HG02610 (cell line): ENCODE measurements at regions not wholly inside any gene's neighbourhood (a gene's known extent, or its start where the extent isn't known, plus 50 kb on each side); places are given as distances from the start of the nearest gene placed in this dataset.

Source experiments
- ATAC-seq: cut with Tn5 transposase; IDR thresholded peaks from one replicate; pipeline ENCODE4 v1.9.1; 2021; ENCODE audit warnings: mild to moderate bottlenecking, moderate library complexity; ENCODE audit not compliant: unreplicated experiment

DNA sequence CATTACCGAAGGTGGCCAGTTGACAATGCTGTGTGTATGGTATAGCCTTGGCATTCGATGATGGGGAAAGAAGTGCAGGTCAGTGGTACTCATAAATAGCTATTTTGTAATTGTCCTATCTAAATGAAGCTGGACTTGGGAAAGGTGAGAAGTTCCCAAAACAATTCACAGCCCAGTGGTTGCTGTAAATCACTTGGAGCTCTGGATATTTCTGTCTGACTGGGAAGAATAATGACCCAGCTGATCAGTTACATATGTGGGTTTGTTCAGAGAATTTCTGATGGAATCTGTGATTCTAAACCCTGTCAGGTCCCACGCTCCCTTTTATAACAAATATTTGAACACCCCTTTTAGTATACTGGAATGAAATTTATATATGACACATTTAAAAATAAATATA, 133.9 kb upstream of the PFN2 start:
- no peak for ATAC-seq

- ATAC-seq, result no peak
Measured at GRCh38 chr3:150101016-150101415, 130.3 kb upstream of the PFN2 start.

GRCh38 chr3:150098621-150099020, 127.9 kb upstream of the PFN2 start:
- no peak for ATAC-seq

- peak; percentile 73 for ATAC-seq
Measured at GRCh38 chr3:150097588-150097890, 126.8 kb upstream of the PFN2 start.

DNA sequence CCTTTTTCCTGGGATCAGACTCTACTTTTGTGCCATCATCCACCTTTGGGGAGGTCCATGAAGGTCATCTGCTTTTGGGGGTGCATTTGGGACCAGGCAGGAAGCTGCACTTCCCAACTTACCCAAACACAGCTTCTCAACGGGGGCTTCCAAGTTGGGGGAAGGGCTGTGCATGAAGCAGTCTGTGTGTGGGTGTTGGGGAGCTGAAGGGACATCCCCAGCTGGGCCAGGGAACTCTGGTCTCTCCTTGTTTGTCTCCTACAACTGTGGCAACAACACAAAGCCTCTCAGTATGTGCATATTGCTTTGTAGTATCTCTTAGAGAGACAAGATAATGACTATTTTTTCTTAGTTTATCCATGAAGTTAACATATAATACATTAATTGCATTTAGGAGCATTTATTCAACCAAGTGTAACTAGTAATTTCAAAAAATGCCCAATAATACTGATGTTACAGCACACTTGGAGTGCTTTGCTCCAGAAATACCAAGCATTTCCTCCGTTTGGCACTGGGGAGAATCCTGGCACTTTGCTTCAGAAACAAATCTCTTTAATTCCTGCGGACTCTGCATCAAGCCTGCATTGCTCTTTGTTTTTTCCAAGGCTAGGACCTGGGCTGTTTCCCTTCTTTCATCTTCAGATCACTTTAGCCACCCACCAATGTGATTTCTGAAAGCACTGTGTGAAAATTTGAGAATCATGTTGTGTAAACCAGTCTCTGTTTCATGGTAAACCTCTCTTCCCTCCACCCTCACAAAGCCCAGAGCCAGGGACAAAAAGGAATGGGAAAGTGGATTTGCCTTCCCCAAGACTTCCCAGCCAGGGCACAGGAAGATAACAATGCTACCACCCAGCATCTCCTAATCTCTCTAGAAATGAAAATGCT, 126.2 kb upstream of the PFN2 start:
- ATAC-seq, result peak; percentile 23

DNA sequence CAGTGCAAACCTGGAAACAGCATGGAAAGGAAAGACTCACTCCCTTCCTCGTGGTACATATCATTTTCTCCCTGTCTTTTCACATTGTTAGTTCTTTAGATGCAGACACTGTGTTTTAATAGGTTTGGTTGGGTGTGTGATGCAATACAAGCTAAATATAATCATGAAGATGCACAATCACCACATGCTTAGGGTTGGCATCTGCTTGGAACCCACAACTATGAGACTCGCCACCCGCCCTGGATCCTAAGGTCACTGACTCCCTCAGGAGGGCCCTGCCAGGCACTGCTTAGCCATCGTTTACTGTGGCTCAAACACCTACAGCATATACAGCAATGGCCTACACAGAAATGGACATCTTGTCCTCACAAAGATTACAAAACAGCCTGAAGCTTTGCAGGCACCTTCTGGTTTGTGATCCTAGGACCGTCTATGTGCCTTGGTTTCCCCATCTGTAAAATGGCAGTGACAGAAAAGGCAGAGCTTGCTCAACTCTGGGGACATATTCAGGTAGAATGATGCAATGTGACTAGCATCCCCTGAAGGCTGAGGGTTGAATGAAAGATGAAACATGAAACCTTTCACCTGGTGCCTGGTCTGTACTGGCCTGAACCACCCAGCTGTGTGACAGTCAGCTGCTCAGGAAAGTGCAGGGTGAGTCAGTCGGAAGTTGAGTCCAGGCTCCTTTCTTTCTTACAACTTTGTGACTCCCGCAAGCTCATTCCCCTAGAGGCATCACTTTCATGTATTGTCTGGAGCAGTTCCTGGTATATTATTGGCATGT, 123.6 kb upstream of the PFN2 start:
- ATAC-seq, result no peak

GRCh38 chr3:150091626-150092025, 120.9 kb upstream of the PFN2 start:
- ATAC-seq, result no peak

- no peak for ATAC-seq
Measured at GRCh38 chr3:150090877-150091276, 120.2 kb upstream of the PFN2 start.

DNA sequence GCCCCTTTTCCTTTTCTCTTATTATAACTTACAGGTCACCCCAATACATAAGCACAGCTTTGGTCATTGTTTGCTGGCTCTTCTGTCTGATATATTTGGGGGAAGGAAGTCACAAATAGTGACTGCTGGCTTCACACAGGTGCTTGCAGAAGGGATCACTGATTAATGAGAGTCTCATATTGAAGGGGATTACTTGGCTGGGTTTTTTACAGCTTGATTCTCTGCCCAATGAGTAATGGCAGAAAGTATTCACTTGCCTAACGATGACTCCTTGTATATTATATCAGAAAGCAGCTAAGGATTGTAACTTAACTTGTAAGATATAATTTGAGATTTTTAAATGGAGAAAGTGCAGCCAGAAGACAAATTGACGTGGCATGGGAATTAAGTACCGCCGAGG, 119.3 kb upstream of the PFN2 start:
- ATAC-seq, result no peak

GRCh38 chr3:150084128-150084527, 113.4 kb upstream of the PFN2 start:
- no peak for ATAC-seq

DNA sequence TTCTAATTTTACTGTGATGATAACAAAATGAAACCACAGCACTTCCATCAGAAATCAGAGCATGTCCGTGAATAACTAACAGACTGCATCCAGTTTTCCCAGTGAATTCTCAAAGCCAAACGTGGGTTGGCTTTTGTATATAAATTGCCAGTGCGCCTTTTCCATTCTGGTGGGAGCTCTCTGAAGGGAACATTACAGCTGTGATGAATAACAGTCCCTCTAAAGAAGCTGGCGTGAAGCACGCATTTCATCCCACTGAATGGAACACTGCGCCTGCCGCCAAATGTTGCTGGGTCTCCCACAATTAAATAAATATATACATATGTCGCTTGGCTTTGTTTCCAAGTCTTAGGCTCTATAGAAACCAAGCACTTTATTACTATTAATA, 113.0 kb upstream of the PFN2 start:
- no peak for ATAC-seq

DNA sequence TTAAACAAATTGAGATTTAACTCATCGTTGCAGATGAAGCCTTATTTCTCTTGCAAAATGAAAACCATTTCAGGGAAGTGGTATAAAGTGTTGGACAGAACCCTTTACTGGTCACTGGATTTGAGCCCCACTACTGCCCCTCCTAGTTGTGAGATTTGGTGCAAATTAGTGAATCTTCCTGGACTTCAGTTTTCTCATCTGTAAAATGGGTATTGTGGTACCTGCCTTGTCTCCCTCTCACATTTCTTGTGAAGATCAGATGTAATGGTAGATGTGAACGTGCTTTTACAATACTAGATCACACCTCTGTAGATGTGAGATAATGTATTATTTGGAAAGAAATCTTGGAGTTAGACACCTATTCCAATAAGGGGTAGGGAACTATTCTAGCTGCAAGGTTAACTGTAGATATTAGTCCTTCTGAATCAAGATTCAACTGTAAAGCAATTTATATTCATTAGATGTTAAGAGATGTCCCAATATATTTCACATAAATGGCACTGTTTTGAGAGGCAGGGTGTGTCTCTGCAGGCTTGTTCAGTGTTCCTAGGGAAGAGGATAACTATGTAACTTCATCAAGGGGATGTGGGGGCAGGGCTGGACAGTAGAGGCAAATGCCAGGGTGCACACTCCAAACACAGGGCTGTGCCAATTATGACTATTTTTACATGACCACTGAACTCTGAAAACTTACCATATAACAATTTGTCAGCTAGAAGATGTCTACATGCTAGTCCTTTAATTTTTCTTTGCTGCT, 112.4 kb upstream of the PFN2 start:
- ATAC-seq, result no peak

DNA sequence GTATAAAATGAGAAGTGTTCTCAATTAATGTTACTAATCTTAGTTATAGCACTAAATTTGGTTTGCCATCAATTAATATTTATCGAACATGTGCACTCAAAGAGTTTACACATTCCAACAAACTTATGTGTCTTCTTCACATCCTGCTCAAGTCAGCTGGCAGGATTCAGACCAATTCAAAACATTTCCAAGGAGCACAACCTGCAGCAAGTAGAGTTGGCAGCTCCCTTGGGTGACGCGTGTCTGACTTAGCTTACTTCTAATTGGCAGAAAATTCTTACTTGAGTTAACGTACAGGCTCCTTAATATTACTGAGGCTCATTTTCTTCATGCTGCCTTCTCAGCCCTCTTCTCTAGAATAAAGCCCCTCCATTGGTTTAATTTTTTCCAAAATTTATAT, 110.4 kb upstream of the PFN2 start:
- ATAC-seq, result no peak

GRCh38 chr3:150080058-150080730, 109.5 kb upstream of the PFN2 start:
- ATAC-seq, result no peak

GRCh38 chr3:150079029-150079739, 108.5 kb upstream of the PFN2 start:
- no peak for ATAC-seq

GRCh38 chr3:150077581-150078247, 107.0 kb upstream of the PFN2 start:
- no peak for ATAC-seq

GRCh38 chr3:150077107-150077506, 106.4 kb upstream of the PFN2 start:
- no peak for ATAC-seq

- no peak for ATAC-seq
Measured at GRCh38 chr3:150076443-150076842, 105.7 kb upstream of the PFN2 start.

DNA sequence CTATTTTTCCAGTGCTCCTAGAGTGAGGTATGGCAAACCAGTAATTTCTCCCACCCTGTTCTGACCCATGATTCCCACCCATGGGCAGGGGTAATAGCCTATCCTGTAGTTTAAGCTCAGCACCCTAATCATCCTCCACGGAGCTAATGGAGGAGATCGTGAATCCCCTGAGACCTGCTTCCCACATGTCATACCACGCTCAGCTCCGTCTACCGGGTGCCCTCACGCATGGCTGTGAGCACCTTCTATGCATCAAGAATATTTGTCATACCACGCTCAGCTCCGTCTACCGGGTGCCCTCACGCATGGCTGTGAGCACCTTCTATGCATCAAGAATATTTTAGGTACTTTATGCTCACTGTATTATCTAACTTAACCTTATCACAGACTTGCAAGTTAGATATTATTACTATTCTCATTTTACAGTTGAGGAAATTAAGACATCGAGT, 104.7 kb upstream of the PFN2 start:
- no peak for ATAC-seq
